Islet precursor cell (in vitro differentiated cells): ENCODE measurements at regions not wholly inside any gene's neighbourhood (a gene's known extent, or its start where the extent isn't known, plus 50 kb on each side); places are given as distances from the start of the nearest gene placed in this dataset.
"Not testable (repeated sequence)": the region's sequence is repeated elsewhere in the genome, so short reads cannot be mapped to it uniquely, and the experiment has no call there.

Experiments
- DNase-seq: peaks from one replicate; pipeline ENCODE4 v3.0.0-alpha.2; 2018

DNA sequence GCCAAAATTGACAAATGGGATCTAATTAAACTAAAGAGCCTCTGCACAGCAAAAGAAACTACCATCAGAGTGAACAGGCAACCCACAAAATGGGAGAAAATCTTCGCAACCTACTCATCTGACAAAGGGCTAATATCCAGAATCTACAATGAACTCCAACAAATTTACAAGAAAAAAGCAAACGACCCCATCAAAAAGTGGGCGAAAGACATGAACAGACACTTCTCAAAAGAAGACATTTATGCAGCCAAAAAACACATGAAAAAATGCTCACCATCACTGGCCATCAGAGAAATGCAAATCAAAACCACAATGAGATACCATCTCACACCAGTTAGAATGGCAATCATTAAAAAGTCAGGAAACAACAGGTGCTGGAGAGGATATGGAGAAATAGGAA lies 261.4 kb upstream of the HNRNPA3 start:
- not testable (repeated sequence) for DNase-seq

DNA sequence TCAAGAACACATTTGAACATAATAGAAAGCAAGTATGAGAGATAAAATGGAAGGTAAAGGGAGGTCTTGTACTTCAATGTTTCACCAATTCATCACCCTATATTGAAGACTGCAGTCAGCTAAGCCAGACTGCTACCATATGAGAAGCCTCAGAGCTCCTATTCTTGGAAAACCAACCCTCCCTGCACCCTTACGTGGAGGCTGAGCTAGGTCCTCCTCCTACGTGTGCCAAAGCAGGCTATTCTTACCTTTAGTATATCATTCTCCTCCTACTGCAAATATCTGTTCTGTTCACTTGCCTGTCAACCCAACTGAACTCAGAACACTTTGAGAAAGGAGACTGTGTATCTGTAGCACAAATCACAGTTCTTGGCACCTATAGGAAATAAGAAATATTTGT lies 255.8 kb upstream of the HNRNPA3 start:
- no peak for DNase-seq

DNA sequence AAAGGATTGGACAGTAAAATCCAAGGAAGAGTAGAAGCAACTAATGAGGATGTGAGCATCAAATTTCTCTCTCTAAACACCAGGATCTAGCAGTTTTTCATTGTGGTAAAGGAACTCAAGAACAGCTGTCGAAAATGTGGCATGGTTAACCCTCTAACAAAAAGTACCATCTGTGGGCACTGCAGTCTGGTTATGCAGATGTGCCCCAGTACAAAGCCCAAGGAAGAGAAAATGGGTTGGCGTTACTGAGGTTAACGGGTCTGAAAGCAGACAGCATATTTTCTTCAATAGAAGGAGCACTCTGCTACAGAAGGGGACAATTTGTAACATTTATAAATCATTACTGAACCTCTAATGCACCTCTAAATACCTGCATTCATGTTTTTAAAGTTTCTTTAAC lies 253.0 kb upstream of the HNRNPA3 start:
- DNase-seq: no peak

DNA sequence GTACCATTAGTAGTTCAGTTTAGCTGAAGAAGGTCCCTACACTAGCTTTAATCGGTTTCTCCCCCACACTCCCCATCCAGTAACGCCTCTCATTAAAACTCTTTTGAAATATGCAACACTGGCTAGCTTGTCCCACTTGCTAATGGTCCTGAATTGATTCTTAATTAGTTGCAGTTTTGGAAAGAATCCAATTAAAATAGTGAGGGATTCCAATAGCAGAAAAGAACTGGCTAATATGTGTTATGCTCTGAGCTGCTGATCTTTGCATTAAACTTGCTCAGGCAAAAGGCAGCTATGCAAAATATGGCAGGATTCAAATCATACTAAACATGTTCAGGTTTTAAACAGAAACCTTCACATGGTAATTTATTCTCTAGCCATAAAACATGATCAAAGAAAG lies 252.5 kb upstream of the HNRNPA3 start:
- no peak for DNase-seq

DNA sequence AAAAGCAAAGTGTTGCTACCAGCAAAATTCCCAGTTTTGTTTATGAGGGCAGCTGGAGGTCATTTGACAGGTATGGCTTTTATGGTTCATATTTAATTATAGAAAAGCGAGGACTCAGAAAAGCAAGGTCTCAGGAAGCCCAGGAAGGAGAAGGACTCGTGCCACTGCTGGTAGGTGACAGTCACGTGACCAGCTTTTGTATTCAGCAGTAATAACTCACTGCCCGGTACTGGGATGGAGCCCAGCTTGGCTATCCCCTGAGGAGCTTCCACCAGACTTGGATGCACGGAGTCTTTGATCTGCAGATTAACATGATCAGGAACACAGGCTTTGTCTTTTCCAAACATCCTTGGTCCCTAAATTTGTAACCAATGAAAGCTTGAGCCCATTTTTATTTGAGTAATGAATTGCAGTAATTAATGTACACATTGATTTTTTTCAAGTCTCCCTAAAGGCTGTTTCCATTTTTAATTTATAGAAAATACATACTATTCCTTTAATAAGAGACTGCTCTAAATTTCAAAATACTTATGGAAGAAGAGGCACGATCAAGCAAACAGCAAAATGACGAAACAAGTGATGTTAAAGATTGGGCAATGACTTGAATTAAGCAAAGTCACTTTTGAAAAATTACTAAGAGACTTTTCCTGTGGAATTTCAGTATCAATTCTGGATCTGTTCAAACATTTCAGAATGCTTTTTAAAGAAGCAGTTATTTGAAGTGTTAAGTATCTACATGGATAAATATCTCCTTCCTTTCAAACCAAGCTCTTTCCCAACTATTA lies 251.7 kb upstream of the HNRNPA3 start:
- DNase-seq: no peak

DNA sequence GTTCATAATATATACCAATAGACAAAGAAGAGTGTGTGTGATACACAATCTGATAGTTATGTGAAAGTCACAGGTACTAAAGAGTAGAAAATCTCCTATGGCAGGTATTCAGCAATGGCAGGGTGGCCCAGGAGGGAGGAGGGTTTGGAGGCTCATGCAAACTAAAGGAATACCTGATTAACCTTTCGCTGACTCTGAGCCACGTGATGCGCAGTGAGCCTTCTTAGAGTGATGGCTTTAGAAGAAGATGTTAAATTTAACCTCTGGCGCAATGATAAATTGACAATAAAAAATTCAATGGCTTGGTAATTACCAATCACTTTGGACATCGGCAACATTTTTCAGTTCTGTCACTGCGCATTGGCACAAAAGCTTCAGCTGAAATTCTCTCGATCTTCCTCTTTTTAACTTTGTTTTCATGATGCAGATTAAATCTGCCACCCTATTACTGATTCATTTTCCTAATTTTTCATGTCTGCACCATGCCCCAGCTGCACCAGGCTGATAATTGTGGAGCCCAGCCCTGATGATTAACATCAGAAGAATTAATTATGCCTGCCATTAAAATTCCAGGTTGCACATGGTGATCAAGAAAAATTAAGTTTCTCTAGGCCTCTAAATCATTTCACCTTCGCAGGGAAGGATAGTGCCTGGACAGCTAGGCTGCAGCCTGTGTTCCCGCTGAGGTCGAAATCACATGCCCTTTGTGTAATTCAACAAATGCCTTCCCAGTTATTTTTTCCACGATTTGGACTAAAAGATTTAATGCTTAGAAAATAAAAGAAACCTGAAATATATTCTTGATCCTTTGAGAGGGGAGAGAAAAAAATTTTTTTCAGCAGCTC lies 250.6 kb upstream of the HNRNPA3 start:
- DNase-seq: no peak

DNA sequence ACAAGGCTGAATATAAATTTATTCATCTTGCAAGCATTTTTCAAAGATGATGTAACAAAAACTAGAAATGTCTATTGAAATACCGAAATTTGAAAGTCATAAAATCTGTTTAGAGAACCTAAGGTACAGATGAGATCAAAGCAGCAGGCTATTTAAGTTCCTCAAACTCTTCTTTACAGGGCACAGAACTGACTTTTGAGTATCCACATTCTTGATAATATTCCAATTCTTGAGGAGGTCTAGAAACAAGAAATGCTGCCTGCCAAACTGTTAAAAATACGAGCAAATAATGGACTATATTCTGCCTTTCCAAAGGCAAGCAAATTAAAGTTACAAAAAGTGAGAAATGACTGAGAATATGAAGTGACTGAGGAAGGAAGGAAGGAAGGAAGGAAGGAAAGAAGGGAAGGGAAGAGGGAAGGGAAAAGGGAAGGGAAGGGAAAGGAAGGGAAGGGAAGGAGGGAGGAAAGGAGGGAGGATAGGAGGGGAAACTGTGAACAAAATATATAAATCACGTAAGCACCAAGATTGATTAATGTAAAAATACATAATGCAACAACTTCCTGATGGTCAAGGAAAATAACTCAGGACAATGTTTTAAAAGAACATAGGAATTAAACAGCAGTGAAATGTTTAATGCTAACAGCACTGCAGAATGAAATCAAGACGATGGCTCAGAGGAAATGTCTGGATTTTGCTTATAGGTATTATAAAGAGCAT lies 248.9 kb upstream of the HNRNPA3 start:
- no peak for DNase-seq

DNA sequence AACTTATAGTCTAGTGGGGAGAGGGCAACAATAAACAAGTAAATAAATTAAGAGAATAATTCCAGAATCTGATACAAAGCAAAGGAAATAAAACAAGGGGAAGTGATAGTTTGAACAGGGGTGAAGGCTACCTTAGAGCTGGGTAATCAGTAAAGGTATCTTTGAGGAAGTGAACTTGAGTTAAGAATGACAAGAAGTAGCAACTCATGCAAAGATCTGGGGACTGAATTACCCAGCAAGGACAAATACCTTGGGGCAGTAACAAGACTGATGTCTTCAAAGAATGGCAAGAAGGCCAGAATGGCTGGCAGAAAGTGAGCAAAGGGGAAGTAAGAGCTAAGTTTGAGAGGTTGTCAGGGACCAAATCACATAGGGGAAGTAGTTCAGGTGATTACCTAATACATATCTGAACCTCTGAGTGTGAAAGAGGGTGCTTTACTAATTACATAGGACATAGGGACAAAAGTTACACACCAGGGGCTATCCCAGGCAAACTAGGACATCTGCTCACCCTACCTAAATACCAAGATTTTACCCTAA lies 244.6 kb upstream of the HNRNPA3 start:
- DNase-seq: no peak

DNA sequence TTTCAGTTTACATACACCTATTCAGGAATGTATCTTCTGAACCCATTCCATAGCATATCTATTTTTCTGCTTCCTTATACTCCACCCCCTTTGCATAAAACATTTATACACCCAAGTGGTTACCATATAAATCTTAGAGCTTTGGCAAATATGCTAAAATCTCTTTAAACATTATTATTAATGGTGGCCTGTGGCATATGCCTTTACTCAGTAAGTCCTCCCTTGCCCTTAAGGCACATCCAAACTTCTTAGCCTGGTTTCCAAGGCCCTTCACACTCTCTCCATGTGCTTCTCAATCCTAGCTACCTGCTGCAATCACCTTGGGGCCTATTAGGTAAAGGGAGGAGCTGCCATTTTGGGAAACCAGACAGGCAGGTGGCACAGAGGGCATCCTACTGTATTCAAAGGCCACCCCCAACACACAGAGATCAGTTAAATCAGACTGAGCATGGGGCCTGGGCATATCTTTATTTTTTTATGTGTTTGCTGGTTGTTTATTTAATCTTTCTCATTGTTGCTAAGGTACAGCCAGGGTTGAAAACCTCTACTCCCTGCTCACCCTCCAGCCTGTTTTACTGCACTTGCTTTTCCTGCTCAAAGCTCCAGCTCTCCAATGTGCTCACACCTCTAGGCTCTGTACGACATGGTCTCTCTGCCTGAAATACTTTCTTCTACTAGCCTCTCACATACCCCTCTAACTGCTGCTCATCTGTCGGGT lies 242.8 kb upstream of the HNRNPA3 start:
- DNase-seq: no peak

DNA sequence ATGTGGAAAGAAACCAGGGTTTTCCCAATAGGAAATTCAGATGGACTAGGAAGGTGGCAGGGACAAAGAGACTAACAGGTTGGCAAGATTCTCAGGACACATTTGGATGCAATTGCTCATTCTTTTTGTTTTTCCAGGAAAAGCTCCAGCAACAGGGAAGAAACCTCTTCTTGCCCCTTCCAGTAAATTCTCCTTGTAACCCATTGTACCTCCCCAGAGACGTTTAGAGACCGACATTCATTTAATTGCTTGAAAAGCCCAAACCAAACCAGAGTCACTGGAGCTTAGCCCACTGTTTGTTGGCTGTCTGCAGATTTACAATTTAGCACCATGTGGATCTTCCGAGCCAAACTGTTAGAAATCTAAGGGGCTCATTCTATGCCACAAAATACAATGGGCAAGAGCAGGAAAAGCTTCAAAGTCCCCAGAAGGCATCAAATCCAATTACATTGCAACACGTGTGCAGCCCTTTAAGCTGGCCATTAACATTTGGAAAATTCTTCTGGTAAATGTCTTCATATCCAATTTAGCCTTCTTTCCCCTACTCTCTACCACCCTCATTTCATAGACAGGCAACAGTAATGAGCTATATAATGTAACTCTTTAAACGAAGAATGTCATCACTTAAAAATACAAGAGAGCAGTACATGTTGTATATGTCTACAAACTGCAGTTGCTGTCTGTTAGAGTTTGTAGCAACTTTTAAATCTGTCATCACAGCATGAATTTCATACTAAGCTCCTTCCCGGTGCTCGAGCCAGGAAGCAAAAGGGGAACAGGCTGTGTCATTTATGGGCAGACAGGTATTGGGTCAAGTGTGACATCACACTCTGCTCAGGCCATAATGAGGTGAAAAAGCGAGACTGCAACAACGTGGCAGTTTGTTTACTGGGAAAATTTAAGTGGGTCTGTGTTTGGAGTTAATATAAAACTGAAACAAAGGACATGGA lies 235.6 kb upstream of the HNRNPA3 start:
- no peak for DNase-seq

DNA sequence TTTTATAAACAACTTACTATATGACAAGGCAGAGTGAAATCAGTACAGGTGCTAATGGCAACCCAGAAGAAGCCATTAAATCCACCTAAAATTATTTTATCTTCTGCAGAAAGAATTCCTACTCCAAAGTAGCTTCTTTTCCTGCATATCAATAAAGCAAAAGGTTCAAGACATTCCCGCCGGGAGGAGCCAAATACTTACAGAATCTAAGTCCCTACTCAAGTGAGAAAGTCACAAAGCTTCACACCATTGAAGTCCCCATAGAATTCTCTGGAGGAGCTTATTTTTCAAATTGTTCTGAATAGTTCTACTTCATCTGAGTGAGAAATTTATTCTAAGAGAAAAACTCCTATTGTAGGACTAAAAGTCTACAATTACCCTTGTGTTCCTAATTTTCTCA lies 233.7 kb upstream of the HNRNPA3 start:
- no peak for DNase-seq

DNA sequence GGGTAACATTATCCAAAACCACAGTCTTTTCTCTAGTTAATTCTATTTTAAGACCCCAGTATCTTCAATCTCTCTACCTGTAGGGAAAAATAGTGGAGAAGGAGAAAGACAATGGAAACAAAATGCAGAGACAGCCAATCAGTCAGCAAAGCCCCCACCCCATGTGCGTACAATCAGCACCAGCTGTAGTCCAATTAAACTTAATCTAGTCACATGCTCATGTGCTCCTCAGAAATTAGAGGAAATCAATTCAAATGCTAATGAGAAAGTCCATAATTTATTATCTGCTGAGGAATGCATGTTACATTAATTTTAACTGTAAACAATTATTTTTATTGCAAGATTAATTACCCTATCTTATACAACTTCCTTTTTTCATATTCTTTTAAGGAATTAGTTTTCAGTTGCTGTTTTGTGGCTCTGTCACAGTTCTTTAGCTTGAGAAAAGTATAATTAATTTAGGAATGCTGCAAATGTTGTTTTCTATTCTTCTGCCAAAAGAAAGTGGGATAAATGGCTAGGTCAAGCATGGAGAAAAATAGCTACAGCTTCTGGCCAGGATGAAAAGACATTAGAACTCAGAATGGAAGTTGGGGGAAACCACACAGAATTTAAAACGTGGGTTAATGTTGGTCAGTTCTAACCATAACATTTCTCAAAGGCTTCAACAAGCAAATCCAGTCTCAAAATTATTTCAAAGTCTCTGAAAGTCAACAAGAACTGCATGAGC lies 232.4 kb upstream of the HNRNPA3 start:
- no peak for DNase-seq

DNA sequence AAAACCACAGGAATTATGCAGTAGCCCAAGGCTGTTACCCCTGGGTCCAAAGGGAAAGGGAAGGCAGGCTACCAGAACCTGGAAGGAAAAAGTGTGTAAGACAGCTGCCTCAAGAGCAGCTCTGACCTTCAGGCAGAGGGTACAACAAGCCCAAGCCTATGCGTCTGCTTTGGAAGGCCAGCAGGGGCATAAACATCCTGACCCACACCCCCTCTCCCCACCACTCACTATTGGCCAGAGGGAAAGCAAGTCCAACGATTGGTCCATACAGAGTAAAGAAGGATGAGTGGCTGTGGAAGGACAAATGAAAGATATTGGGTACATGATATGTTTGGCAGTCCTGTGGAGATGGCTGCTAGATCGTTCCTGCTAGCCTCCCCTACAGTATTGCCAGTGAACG lies 227.6 kb upstream of the HNRNPA3 start:
- DNase-seq: no peak

DNA sequence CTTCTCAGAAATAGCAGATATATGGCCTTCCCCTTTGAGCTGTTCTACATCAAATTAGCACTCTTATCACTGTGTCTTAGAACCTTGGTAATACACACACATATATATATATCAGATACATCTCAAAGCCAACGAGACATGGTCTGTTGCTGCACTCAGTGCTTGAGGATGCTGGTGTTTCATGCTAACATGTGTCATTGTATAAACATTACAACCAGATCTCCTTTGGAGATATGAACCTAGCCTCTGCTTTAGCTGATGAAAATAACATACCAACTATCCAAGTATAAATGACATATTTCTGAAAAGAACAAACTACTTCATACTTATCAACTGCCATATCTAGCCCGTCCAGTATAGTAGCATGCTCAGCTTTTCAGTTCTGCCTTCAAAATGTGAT lies 226.7 kb upstream of the HNRNPA3 start:
- no peak for DNase-seq

DNA sequence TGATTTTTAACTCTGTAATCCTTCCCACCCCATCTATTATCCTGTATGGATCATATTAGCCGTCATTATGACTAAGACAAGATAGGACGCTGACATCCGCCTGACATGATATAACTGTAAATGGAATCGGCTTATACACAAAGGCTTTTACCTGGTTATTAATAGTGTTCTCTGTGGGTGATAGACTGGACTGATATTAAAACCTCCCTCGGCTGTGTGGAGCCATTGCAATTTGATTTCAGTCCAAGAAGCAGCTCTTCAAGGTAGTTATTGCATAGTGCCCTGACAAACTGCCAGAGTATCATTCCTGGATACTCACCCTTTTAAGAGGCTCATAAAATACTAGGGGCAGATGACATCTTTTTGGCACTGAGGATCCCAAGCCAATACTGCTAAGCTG lies 226.1 kb upstream of the HNRNPA3 start:
- no peak for DNase-seq

DNA sequence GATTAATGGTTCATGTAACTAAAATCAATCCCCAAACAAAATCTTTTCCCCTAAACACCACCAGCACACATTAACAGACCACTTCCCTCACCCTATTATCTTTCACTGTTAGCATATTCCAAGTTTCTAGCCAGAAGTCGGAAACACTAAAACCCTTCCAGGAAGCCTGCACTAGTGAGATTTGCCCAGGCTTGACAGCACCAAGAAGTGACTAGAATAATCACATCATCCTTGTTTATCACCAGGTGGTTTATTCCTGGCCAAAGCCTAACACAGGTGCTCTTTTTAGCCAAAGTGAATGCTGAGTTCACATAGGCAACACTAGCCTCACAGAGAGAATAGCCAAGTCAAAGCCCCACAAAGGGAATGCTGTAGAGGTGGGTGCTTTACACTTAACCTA lies 221.2 kb upstream of the HNRNPA3 start:
- DNase-seq: no peak

DNA sequence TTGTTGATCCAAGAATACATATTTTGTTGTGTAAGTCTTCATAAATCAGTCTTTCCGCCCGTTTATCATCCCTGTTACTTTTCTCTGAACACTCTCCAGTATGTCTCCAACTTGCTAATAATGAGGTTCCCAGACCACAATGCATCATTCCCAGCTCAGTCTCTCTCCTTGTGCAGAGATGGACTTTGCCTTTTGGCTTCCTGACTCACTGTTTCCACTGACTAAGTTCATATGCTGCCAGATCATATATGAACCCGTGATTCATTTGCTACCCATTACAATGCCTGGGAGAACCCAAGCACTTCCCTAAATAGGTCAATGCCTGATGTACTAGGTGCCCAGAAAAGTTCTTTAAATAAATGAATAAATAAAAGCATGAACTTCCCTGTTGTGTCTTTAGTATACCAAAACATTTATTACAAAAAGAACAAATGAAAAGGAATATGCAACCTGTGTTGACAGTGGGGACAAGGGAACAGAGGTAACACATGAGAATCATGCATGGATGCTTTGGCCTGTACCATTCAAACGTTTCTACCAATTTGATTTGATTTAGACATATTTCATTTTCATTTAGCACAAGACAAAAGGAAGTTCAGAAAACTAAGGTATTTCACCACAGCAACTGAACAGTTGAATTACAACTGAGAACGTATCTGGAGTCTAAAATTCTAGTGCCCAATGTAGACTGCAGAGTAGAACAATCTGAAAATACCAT lies 215.4 kb upstream of the HNRNPA3 start:
- no peak for DNase-seq

DNA sequence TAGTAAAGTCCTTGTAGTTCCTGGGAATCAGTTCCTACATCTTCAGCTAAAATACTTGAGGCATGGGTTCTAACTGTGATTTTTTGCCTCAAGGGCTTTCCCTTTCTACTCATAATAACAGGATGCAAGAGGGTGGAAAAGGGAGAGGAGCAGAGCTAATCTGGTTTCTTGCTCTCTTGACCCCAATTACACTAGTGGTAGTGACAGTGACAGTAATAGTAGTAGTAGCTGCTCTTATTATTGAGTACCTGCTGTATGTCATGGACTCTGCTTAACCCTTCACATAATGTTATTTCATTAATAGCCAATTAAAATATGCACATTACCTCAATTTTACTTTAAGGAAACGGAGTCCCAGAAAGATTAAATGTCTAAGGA lies 214.8 kb upstream of the HNRNPA3 start:
- DNase-seq: no peak

DNA sequence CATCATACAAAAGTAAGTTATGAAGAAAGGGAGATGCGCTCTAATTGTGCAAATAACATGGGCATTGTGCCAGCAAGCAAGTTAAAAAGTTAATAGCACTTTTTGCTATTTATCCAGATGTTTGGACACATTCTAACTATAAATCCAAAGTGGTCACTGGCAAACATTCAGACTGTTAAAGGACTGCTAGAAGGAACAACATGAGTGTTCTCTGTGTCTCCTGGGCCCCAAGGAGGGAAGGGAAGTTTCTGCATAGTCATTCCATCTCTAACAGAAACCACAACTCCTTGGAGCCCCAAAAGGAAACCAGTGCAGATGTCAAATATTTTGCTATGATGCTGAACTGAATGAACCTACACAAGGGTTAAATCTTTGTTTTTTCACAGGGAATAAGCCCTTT lies 213.3 kb upstream of the HNRNPA3 start:
- no peak for DNase-seq

DNA sequence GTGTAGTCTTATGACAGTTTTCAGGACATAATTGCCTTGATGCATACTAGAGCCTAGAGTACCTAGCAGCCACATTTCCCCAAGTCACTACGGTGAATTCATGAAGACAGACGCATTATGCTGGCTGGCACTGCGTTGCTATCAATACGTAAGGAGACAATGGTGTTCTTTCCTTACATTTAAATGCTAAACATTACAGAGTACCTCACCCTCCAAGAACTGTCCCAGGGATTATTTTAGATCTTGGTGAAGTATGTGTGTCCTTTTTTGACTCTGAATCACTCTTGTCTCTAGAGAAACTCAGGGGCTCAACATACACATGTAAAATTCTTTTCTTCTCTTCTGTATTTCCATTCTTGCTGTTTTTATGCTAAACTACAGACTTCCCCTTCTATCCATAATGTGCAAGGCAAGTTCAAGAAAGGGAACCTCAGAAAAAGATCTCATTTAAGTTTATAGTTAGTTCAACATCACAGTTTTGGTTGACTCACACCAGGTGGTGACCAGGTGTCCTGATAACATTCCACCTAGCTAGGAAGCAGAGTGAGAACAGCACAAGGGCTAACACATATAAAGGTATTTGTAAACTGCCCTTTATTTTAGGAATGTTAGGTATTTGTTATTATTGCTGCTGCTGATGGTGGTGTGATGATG lies 212.4 kb upstream of the HNRNPA3 start:
- no peak for DNase-seq
